K562 (cell line): ENCODE measurements at regions not wholly inside any gene's neighbourhood (a gene's known extent, or its start where the extent isn't known, plus 50 kb on each side); places are given as distances from the start of the nearest gene placed in this dataset.

ENCODE experiments used
- ATAC-seq: fragments of 200-7000 bp; cut with Tn5 transposase; 3 replicates; pipeline ENCODE4 v1.9.1; 2020; ENCODE audit warnings: moderate library complexity
- BruUV-seq: library from RNA; stranded (reverse); fragments of 400-500 nt; replicated peaks from 2 replicates; lab custom pipeline; 2021; lab: Mats Ljungman, UMichigan
- CTCF ChIA-PET: fragments of 300-600 bp; formaldehyde crosslinking; extraction: SDS; loops from one replicate; lab custom pipeline; 2021; ENCODE audit warnings: low intra/inter-chr PET ratio; lab: Yijun Ruan, JAX
- POLR2A ChIA-PET: fragments of 300-600, 350-650 bp; sonication (Branson Sonifier 250); formaldehyde crosslinking; extraction: SDS; loops from one replicate; lab custom pipeline; 2021; ENCODE audit warnings: antibody characterized with exemption, inconsistent platforms; lab: Yijun Ruan, JAX
- DNase-seq, 4 experiments: peaks; one replicate each; pipeline versions ENCODE4 v3.0.0 to v3.0.0-alpha.2; 2011 to 2018; ENCODE audit warnings: low spot score in 3 of 4, mixed read lengths in 3 of 4; ENCODE audit errors: extremely low read depth in 1 of 4
- FAIRE-seq: peaks from 2 replicates; lab custom pipeline; 2011; peaks lifted over from hg19 to GRCh38; lab: Jason Lieb, UNC
- H2AFZ ChIP-seq: 2 replicates; pipeline ENCODE4 v1.6.0; 2011; ENCODE audit warnings: low read depth, low read length, control low read depth, inconsistent platforms
- H3K27ac ChIP-seq: fragments of 200-600 bp; 3 replicates; pipeline ENCODE4 v1.8.0; 2011; ENCODE audit warnings: low read depth, mild to moderate bottlenecking, control low read depth, inconsistent platforms, low read length, moderate library complexity, mixed read lengths; ENCODE audit errors: extremely low read depth
- H3K27me3 ChIP-seq, 2 experiments: fragments of 300-600 bp in 1 of 2; 2 replicates in 1 of 2; 3 replicates in 1 of 2; pipeline versions ENCODE4 v1.6.0 to v1.8.0; 2011; ENCODE audit warnings: inconsistent platforms in 2 of 2, low read length in 2 of 2, mild to moderate bottlenecking in 1 of 2, mixed read lengths in 1 of 2, moderate library complexity in 1 of 2; ENCODE audit not compliant: control insufficient read depth in 2 of 2, insufficient read depth in 2 of 2
- H3K36me3 ChIP-seq: fragments of 300-600 bp; 3 replicates; pipeline ENCODE4 v1.8.0; 2011; ENCODE audit warnings: mild to moderate bottlenecking, low read length, inconsistent platforms; ENCODE audit not compliant: control insufficient read depth, insufficient read depth
- H3K4me1 ChIP-seq, 2 experiments: fragments of 200-600 bp in 1 of 2; replicated peaks in 1 of 2; 2 replicates in 1 of 2; 3 replicates in 1 of 2; pipeline versions ENCODE4 v1.5.1 to v1.8.0; 2011; ENCODE audit warnings: inconsistent platforms in 2 of 2, low read length in 2 of 2, mild to moderate bottlenecking in 1 of 2, mixed read lengths in 1 of 2, moderate library complexity in 1 of 2; ENCODE audit not compliant: control insufficient read depth in 2 of 2, insufficient read depth in 2 of 2
- H3K4me2 ChIP-seq: 2 replicates; pipeline ENCODE4 v1.6.1; 2011; ENCODE audit warnings: low read length, control low read depth, inconsistent platforms, mixed read lengths; ENCODE audit not compliant: insufficient read depth
- H3K4me3 ChIP-seq: fragments of 200-600 bp; sonication (generic), shearing (Covaris generic); 2 replicates; pipeline ENCODE4 v1.5.1; 2016; ENCODE audit warnings: control low read depth, inconsistent platforms
- H3K79me2 ChIP-seq: fragments of 200-600 bp; 3 replicates; pipeline ENCODE4 v1.8.0; 2011; ENCODE audit warnings: low read length, inconsistent platforms; ENCODE audit not compliant: control insufficient read depth, insufficient read depth
- H3K9ac ChIP-seq, 2 experiments: 2 replicates each; pipeline versions ENCODE4 v1.6.0 to v1.6.1; 2011; ENCODE audit warnings: low read depth in 2 of 2, low read length in 2 of 2, control low read depth in 1 of 2, inconsistent platforms in 1 of 2, mild to moderate bottlenecking in 1 of 2, mixed read lengths in 1 of 2; ENCODE audit not compliant: insufficient read depth in 1 of 2
- H3K9me1 ChIP-seq: one replicate; pipeline ENCODE4 v1.6.0; 2011; ENCODE audit warnings: inconsistent platforms, mild to moderate bottlenecking, low read length, moderate library complexity; ENCODE audit not compliant: control insufficient read depth, insufficient read depth
- H3K9me3 ChIP-seq: replicated peaks from 2 replicates; pipeline ENCODE4 v1.5.1; 2011; ENCODE audit warnings: low read depth, low read length, inconsistent platforms; ENCODE audit not compliant: control insufficient read depth, insufficient read depth
- H4K20me1 ChIP-seq: replicated peaks from 2 replicates; pipeline ENCODE4 v1.6.1; 2011; ENCODE audit warnings: low read length, inconsistent platforms, mixed read lengths; ENCODE audit not compliant: control insufficient read depth, insufficient read depth
- ATF6 ChIP-seq: sonication (generic); formaldehyde crosslinking; IDR thresholded peaks from 2 replicates; pipeline ENCODE4 v1.4.0; 2020; ENCODE audit warnings: mild to moderate bottlenecking, missing genetic modification reagents
- ATF7 ChIP-seq: fragments of 450-650 bp; IDR thresholded peaks from 2 replicates; pipeline ENCODE4 v1.7.1; 2014; ENCODE audit warnings: mild to moderate bottlenecking, moderate library complexity
- CHD1 ChIP-seq: fragments of 200-600 bp; sonication (generic); IDR thresholded peaks from one replicate; pipeline ENCODE4 v1.6.1; 2012; ENCODE audit warnings: mild to moderate bottlenecking, moderate library complexity, low read length, inconsistent platforms
- DDX20 ChIP-seq: fragments of 450-650 bp; IDR thresholded peaks from 2 replicates; pipeline ENCODE4 v1.6.1; 2016; ENCODE audit warnings: missing genetic modification characterization, low read depth, mild to moderate bottlenecking, missing compliant biosample characterization, moderate library complexity
- THAP7 ChIP-seq: fragments of 250-450 bp; sonication (Bioruptor Pico); IDR thresholded peaks from 2 replicates; pipeline ENCODE4 v1.5.0; 2021
- ZBTB9 ChIP-seq: fragments of 450-650 bp; formaldehyde crosslinking; IDR thresholded peaks from 2 replicates; pipeline ENCODE4 v1.4.0; 2020; ENCODE audit warnings: mild to moderate bottlenecking, moderate library complexity
- in situ Hi-C: fragments of 300-500 bp; cut with MboI; formaldehyde crosslinking; loops from 4 replicates; pipeline ENCODE4 v1.15.0; 2018; ENCODE audit warnings: inconsistent platforms, mixed read lengths
- intact Hi-C: fragments of 100-400 bp; cut with micrococcal nuclease; formaldehyde crosslinking; loops from 2 replicates; pipeline ENCODE4 v1.14.2; 2022

GRCh38 chr2:210919128-210919527 lies 362.7 kb downstream of the CPS1 start:
- H3K4me1 ChIP-seq: no peaks in the 10 kb centered on the region
- DNase-seq (no peak), FAIRE-seq (no peak), ATAC-seq (no peak)
- no peak overlapping the region for H3K9ac ChIP-seq
- CTCF ChIA-PET: no interaction called here
- H3K9me1 ChIP-seq: no peaks in the 10 kb centered on the region
- H3K27me3 ChIP-seq: no peaks in the 10 kb centered on the region
- H4K20me1 ChIP-seq: no peaks in the 10 kb centered on the region
- H3K4me3 ChIP-seq: no peak overlapping the region
- H3K4me2 ChIP-seq: no peak overlapping the region
- H3K9me3 ChIP-seq: no peaks in the 10 kb centered on the region
- no TSS peak for BruUV-seq
- H3K36me3 ChIP-seq: no peaks in the 10 kb centered on the region
- TF ChIP-seq THAP7 (no peak), DDX20 (tag) (no peak), ATF6 (CRISPR knock-in tag) (no peak), ATF7 (no peak), ZBTB9 (CRISPR knock-in tag) (no peak), CHD1 (no peak)
- intact Hi-C loops: no loop called here
- H2AFZ ChIP-seq: no peak overlapping the region
- no peak overlapping the region for H3K27ac ChIP-seq
- in situ Hi-C loops: no loop called here
- H3K79me2 ChIP-seq: no peaks in the 10 kb centered on the region
- POLR2A ChIA-PET: no interaction called here
